Umbilical cord (tissue), 1 donor: ENCODE measurements at regions not wholly inside any gene's neighbourhood (a gene's known extent, or its start where the extent isn't known, plus 50 kb on each side); places are given as distances from the start of the nearest gene placed in this dataset.

Experiments
- DNase-seq: peaks from one replicate; pipeline ENCODE4 v3.0.0-alpha.2; 2015; ENCODE audit warnings: low spot score

- DNase-seq = no peak
Observed at GRCh38 chr2:45301307-45302277, 292.3 kb upstream of the SIX2 start.

DNA sequence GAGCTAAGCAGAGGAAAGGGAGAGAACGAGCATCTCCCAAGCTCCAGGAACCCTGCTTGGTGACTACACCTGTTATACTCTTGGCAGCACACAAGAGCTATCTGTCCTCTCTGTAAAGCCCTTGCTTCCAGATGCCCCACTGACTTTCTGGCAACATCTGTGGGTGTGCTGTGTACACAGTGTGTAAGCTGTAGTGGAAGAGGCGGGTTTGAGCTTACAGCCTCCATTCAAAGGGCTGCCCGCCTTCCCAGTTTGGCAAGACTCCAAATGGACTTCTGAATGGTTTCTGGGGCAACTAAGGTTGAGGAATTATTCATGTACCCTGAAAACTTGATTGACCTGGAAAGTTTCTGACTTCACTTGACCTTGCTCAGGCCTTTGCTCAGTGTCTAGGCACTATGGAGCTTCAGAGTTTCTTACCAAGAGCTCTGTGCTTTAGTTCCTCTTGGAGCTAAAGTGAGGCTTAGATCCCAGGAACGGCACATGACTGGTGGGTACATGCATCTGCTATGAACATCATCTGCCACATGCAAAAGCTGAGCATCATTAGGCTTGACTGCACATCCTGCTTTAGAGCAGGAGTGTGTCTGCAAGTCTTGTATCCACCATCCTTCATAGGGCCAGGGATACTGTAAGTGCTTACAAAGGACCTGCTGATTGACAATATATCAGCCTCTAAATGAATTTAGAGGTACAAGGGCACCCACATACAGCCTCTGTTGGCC, 290.9 kb upstream of the SIX2 start:
- DNase-seq = no peak

DNA sequence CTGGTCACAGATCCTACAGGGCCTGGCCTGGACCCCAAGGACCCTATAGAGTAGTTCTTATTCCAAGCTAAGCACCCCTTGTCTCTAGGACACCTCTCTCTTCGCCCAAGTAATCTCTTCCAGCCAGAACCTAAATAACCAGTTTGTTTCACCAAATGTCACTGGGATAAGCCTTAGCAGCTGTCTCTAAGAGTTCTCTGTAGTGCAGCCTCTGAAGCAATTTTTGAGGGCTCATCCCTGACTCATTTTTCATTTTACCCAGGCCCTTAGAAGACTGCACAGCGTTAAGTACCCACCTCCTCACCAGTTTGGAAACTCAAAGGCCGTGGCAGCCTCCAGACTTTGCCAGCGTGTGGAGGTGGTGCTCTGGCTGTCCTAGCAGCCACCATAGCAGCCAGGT, 290.1 kb upstream of the SIX2 start:
- DNase-seq = no peak

DNA sequence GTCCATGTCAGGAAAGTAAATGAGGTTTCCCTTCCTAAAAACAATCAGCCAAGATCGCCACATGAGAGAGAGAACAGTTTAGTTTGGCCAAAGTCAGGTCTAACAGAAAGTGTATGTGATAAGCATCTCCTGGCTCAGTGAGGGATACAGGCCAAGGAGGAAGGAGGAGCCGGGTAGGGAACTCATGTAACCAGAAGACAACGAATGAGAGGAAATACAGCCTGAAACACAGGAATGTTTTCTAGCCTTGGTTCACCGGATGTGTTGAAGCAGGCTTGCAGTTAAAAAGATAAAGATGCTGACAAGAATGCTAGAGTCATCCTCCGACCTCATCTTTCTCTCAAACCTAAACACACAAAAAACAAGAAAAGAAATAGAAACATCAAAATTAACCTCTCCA, 283.9 kb upstream of the SIX2 start:
- no peak for DNase-seq

GRCh38 chr2:45291296-45291701, 282.0 kb upstream of the SIX2 start:
- no peak for DNase-seq

- no peak for DNase-seq
Observed at GRCh38 chr2:45289997-45290709, 280.9 kb upstream of the SIX2 start.

GRCh38 chr2:45288532-45289417, 279.5 kb upstream of the SIX2 start:
- DNase-seq = no peak

DNA sequence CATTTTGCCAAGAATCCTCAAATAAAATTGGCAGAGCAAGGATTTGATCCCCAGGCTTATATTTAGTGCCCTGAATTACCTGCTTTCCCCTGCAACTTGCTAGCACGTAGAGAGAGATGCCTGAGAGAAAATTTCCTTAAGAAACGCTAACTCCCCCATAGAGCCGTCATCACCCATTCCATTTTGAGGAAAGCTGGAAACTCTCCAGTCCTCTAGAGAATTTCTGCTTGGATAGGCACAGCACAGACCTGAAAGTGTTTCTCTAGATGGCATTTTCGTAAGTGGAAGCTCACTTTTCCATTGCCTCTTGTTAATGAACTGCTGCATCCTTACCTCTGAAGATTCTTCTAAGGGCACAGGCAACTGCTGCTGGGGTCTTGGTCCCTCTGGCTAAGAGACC, 277.8 kb upstream of the SIX2 start:
- DNase-seq = no peak

DNA sequence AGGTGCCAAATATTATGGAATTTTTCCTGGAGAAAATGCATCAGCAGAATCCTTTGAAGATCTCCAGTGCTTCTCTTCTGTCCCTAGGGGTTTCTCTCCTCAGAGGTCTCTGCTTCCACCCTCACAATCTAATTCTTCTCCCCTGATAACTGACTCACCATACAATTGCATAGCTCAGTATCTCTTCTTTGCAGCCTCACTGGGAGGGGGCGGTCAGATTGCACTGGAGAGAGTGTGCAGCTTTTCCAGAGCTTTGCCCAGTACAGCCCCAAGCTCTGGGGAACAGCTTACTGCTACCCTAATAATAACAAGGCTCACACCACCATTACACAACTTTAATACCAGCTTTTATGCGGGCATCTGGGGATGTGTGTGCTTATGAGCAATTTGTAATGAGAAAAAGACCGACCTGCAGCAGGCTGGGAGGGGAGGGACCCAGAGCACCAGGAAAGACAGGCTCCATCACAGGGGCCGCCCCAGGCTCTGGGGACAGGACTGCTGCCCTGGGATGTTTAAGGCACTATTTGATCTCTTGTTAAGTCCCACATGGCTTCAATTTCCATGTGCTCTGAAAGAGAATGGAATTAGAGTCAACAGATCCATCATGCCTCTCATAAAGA, 276.6 kb upstream of the SIX2 start:
- DNase-seq = no peak

DNA sequence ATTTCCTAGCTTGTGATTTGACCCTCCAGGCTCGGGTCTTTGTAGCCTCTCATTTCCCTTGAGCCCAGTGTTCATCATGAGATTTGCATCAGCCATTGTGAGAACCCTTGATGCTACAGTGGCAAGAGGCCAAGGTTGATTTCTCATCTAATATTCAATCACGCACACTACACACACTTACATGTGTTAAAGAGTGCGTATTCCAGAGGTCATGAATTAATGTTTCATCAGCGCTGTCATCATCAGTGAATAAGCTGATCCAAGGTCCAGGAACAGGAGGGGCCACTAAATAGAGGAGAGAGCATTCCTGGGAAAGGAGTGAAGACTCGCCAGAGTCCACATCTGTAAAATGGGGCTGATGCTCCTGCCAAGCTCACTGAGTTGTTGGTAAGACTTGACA, 276.1 kb upstream of the SIX2 start:
- DNase-seq = no peak

GRCh38 chr2:45284621-45284995, 275.4 kb upstream of the SIX2 start:
- DNase-seq = no peak

DNA sequence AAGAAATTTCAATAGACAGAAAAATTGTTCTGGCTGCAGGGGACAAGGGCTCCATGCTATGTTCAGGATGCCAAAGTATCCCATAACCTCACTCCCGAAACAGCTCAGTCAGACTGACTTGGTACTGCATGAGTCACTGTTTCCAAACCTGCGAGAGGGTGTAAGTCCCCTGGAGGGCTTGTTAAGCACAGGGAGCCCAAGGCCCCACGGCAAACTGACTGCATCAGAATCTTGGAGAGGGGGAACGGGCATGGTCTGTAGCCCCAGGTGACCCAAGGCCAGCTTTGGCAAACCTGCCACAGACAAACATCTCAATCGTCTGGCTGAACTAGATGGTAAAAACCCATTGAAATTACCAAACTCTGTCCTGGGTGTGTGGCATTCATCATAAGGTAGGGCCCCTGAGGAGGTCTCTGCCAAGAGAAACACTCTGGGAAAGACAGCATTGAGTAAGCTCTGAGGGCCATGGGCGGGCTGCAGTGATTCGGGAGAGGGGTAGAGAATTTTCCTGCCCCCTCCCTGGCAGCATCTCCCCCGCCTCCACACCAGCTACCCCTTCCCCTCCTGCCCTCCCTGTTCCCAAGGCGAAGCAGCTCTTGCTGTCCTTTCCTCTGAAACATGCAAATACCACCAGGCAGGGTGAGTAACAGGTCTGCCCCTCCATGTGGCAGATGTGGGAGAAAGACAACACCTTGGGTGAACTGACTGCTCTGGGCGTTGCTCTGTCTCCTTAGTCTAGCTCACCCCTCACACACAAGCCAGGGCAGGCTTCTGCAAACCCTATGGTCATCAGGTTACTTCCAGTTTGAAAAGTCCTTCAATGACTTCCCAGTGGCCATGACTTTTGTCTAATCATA, 274.7 kb upstream of the SIX2 start:
- no peak for DNase-seq

GRCh38 chr2:45282646-45283045, 273.4 kb upstream of the SIX2 start:
- DNase-seq = no peak

DNA sequence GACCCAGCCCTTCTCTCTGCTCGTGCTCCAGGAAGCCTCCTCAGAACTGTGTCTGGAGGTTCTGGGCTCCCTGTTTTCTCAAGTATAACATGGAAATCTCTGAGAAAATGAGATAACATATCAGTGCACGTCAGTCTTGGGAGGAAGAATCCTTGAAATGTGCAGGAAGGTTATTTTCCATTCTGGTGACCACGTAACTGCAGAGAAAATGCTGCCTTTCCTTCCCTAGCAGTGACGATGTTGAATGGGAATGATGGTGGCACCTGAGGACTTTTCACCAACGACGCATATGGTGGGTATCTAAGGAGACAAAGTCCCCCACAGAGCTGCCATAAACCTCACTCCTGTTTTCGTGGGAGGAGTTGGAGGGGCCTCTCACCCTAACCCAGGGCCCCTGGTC, 272.1 kb upstream of the SIX2 start:
- DNase-seq = no peak

- DNase-seq = no peak
Observed at GRCh38 chr2:45280794-45281193, 271.5 kb upstream of the SIX2 start.

GRCh38 chr2:45279356-45279755, 270.1 kb upstream of the SIX2 start:
- no peak for DNase-seq

DNA sequence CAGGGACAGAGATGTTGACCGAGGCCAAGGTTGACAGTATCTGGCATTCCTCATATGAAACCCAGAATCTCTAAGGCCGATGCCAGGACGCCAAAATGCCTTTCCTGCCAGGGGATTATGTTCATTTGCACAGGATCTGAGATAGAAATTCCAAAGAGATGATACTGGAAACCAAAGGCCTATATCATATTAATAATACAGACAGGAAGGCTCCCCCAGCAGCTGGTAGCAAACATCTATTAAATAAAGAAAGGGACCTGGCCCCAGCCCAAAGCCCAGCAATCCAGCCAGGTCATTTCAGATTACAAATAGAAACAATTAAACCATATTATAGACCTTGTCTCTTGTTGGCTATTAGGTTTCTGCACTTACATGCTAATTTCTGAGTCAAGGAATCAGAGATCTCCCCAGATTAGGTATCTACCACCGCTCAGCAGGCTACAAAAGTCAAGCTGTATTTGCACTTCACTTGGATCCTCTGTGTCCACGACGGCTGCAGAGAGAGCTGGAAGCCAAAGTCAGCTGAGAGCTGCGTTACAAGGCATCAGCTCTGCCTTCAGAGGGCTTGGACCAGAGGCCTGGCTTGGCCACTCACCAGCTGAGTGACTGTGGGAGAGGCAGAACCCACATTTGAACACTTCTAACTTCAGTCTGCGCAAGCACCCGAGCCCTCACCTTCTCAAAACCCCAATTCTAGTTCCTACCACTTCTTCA, 269.3 kb upstream of the SIX2 start:
- DNase-seq = no peak

GRCh38 chr2:45276914-45277313, 267.7 kb upstream of the SIX2 start:
- no peak for DNase-seq

GRCh38 chr2:45275806-45276205, 266.6 kb upstream of the SIX2 start:
- peak; percentile 22 for DNase-seq
